Coronary artery (tissue), 2 donors: ENCODE measurements at regions not wholly inside any gene's neighbourhood (a gene's known extent, or its start where the extent isn't known, plus 50 kb on each side); places are given as distances from the start of the nearest gene placed in this dataset.
"Not testable (repeated sequence)": the region's sequence is repeated elsewhere in the genome, so short reads cannot be mapped to it uniquely, and the experiment has no call there.

Source experiments
- DNase-seq: peaks from one replicate; pipeline ENCODE4 v3.0.0-alpha.2; 2017; ENCODE audit warnings: low spot score
- H3K27ac ChIP-seq, 2 donors: fragments of 200-600 bp; sonication (generic); one replicate each; pipeline ENCODE4 v1.5.1; 2016 to 2019
- H3K4me3 ChIP-seq: fragments of 200-600 bp; sonication (generic); 2 replicates; pipeline ENCODE4 v1.5.1; 2016; ENCODE audit warnings: mild to moderate bottlenecking, moderate library complexity
- TF ChIP-seq, protein P1 (sequence below): fragments of 200-600 bp; sonication (generic); IDR thresholded peaks from one replicate; pipeline ENCODE4 v1.5.1; 2019; ENCODE audit warnings: antibody characterized with exemption

DNA sequence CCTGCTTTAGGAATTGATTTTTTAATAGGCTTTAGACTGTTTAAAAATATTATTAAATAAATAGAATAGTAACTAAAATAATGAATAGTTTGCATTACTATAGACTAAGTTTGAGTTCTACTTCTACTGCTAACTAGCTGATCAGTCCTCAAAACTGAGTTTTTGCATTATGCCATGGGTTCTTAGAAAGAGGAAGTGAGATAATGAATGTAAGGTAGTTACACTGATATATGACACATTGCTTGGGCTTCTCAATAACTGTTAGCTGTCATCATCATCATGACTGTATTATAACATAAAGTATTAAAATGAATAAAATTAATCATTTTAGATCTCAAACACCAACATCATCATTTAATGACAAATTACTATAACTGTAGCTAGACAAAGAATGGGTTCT lies 949.7 kb downstream of the TRHDE start:
- no peak for DNase-seq
- Histone ChIP-seq H3K4me3 (no peak overlapping the region), H3K27ac (no peak overlapping the region)
- TF ChIP-seq, protein P1, sequence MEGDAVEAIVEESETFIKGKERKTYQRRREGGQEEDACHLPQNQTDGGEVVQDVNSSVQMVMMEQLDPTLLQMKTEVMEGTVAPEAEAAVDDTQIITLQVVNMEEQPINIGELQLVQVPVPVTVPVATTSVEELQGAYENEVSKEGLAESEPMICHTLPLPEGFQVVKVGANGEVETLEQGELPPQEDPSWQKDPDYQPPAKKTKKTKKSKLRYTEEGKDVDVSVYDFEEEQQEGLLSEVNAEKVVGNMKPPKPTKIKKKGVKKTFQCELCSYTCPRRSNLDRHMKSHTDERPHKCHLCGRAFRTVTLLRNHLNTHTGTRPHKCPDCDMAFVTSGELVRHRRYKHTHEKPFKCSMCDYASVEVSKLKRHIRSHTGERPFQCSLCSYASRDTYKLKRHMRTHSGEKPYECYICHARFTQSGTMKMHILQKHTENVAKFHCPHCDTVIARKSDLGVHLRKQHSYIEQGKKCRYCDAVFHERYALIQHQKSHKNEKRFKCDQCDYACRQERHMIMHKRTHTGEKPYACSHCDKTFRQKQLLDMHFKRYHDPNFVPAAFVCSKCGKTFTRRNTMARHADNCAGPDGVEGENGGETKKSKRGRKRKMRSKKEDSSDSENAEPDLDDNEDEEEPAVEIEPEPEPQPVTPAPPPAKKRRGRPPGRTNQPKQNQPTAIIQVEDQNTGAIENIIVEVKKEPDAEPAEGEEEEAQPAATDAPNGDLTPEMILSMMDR = no peak

DNA sequence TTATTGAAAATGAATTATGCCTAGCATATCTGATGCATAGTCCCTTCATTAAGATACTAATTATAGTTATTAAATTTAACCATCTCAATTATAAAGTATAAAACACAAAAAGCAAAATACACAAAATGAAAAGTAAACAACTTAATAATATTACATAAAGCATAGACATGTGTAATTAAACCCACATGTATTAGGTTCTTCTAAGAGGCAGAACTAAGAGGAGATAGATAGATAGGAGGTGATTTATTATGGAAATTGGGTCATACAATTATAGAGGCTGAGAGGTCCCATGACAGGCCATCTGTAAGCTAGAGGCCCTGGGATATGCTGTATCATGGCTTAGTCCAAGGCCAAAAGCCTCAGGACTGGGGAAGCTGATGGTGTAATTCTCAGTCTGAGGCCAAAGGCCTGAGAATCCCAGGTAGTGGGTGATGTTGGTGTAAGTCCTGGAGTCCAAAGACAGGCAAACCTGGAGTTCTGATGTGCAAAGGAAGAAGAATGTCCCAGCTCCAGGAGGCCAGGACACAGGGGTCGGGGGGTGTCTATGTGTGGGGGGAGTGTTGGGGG lies 953.3 kb downstream of the TRHDE start:
- TF ChIP-seq, protein P1 = no peak
- no peak for DNase-seq
- Histone ChIP-seq H3K4me3 (no peak overlapping the region), H3K27ac (no peak overlapping the region)

DNA sequence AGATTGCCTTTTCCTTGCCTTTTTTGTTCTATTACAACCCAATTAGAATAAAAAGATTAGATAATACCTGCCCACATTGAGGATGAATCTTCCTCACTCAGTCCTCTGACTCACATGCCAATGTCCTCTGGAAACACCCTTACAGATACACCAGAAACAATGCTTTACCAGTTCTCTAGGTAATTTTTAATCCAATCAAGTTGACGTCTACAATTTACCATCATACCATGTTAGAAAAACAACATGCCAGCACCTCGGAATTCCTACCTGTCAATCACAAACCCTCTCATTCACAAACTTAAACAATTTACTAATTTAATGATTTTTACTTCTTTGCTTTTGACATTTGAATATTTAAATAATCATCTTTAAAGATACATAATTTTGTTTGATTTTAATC lies 953.8 kb downstream of the TRHDE start:
- H3K4me3 ChIP-seq = no peak overlapping the region
- TF ChIP-seq, protein P1 = no peak
- no peak overlapping the region for H3K27ac ChIP-seq
- DNase-seq = no peak

DNA sequence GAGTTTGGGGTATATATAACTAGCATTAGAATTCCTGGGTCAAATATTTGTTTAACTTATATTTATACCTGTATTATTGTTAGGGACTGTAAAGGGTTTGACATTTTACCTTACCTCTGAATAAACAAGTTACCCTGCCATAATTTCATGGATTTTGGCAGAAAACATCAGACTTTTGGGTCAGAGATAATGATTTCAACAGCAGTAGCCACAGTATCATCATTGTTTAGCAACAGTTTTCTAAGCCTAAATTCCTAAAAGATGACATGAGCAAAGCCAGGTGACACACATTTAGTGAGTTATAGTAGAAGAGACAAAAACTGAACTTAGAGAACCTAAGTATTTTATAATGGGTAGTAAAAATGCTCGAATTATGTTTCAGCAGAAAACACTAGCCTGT lies 954.4 kb downstream of the TRHDE start:
- TF ChIP-seq, protein P1 = no peak
- no peak overlapping the region for H3K27ac ChIP-seq
- no peak for DNase-seq
- H3K4me3 ChIP-seq = no peak overlapping the region

DNA sequence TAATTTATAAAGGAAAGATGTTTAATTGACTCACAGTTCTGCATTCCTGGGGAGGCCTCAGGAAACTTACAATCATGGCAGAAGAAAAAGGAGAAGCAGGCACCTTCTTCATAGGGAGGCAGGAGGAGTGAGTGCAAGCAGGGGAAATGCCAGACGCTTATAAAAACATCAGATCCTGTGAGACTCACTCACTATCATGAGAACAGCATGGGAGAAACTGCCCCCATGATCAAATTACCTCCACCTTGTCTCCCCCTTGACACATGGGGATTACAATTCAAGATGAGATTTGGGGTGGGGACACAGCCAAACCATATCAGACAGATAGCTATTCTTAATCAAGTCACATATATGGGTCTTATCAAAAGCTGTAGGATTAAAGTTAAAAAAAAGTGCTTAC lies 956.7 kb downstream of the TRHDE start:
- not testable (repeated sequence) for H3K27ac ChIP-seq, DNase-seq, H3K4me3 ChIP-seq

DNA sequence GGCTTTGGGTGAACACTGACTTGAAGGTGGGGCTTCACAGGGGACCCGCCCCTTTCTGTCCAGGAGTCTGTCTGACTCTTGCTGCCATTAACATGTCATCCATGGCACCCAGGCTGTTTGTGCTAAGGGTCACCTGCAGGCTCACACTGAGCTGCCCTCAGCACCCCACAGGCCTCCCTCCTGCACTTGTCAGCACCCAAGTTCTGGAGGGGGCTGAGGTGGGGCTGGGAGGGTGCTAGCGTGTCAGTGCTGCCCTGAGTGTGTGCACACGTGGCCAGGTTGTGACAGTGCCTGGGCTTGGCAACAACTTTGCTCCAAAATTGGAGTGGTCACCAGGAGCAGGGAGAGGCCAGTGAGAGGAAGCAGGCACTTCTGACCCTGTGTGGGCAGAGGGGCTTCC lies 963.2 kb downstream of the TRHDE start:
- TF ChIP-seq, protein P1 = no peak
- Histone ChIP-seq H3K27ac (no peak overlapping the region), H3K4me3 (no peak overlapping the region)
- no peak for DNase-seq

DNA sequence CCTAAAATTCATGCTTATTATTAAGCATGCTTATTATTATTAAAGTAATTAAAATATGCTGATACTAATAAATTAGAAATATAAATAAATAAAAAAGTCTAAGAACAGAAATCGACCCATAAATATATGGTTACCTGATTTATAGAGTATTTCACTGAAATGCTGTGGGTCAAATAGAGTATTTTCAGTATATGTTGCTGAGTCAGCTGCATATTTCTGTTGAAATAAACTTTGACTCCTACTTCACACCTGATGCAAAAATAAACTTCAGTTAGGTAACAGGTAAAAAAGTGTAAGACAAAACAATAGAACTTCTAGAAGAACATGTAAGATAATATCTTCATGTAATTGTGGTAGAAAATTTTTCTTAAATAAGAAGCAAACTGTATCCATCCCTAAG lies 967.9 kb downstream of the TRHDE start:
- DNase-seq = no peak

More for the DNA sequence above, 967.9 kb downstream of the TRHDE start:
- Histone ChIP-seq H3K4me3 (no peak overlapping the region), H3K27ac (no peak overlapping the region)
- TF ChIP-seq, protein P1 = no peak
